HepG2 (cell line): ENCODE measurements at regions not wholly inside any gene's neighbourhood (a gene's known extent, or its start where the extent isn't known, plus 50 kb on each side); places are given as distances from the start of the nearest gene placed in this dataset.
A peak's percentile ranks its signal among the peaks of the same experiment; 100 is the strongest.

ENCODE experiments used
- CEBPG ChIP-seq: IDR thresholded peaks from 2 replicates; pipeline ENCODE4 v1.6.1; 2016
- GATAD1 ChIP-seq: IDR thresholded peaks from 2 replicates; pipeline ENCODE4 v1.6.1; 2016; ENCODE audit warnings: missing genetic modification reagents, missing compliant biosample characterization
- KLF13 ChIP-seq: sonication (generic); formaldehyde crosslinking; IDR thresholded peaks from 2 replicates; pipeline ENCODE4 v1.4.0; 2020; ENCODE audit warnings: mild to moderate bottlenecking, missing genetic modification reagents
- MEF2D ChIP-seq: sonication (generic); formaldehyde crosslinking; IDR thresholded peaks from 2 replicates; pipeline ENCODE4 v1.5.1; 2020; ENCODE audit warnings: mild to moderate bottlenecking, missing genetic modification reagents
- PHB2 ChIP-seq: fragments of 450-650 bp; IDR thresholded peaks from 2 replicates; pipeline ENCODE4 v1.6.1; 2018; ENCODE audit not compliant: partially characterized antibody
- SMAD9 ChIP-seq: sonication (generic); formaldehyde crosslinking; IDR thresholded peaks from 2 replicates; pipeline ENCODE4 v1.5.1; 2020; ENCODE audit warnings: mild to moderate bottlenecking, missing genetic modification reagents
- TEAD3 ChIP-seq: optimal IDR thresholded peaks from 2 replicates; pipeline ENCODE3; 2016; ENCODE audit warnings: borderline replicate concordance
- THAP11 ChIP-seq: IDR thresholded peaks from 2 replicates; pipeline ENCODE4 v1.6.1; 2016; ENCODE audit warnings: missing biosample characterization, missing genetic modification reagents
- TRIM22 ChIP-seq: fragments of 450-650 bp; IDR thresholded peaks from 2 replicates; pipeline ENCODE4 v1.6.1; 2017
- YEATS2 ChIP-seq: sonication (generic); formaldehyde crosslinking; IDR thresholded peaks from 2 replicates; pipeline ENCODE4 v1.4.0; 2020; ENCODE audit warnings: missing genetic modification reagents, borderline replicate concordance
- ZBTB25 ChIP-seq: IDR thresholded peaks from 2 replicates; pipeline ENCODE4 v1.6.1; 2018; ENCODE audit warnings: missing genetic modification reagents
- ZBTB8A ChIP-seq: sonication (generic); formaldehyde crosslinking; IDR thresholded peaks from 2 replicates; pipeline ENCODE4 v1.4.0; 2020; ENCODE audit warnings: mild to moderate bottlenecking, low read depth, missing genetic modification reagents, borderline replicate concordance
- ZNF292 ChIP-seq: sonication (generic); formaldehyde crosslinking; IDR thresholded peaks from 2 replicates; pipeline ENCODE4 v1.8.1; 2022; ENCODE audit warnings: mild to moderate bottlenecking, low read depth, missing genetic modification reagents, borderline replicate concordance
- ZNF317 ChIP-seq: sonication (generic); formaldehyde crosslinking; IDR thresholded peaks from 2 replicates; pipeline ENCODE4 v1.5.0; 2020; ENCODE audit warnings: mild to moderate bottlenecking, missing genetic modification reagents
- ZNF326 ChIP-seq: sonication (generic); formaldehyde crosslinking; IDR thresholded peaks from 2 replicates; pipeline ENCODE4 v1.4.0; 2020; ENCODE audit warnings: missing genetic modification reagents, borderline replicate concordance
- ZNF331 ChIP-seq: sonication (generic); formaldehyde crosslinking; IDR thresholded peaks from 2 replicates; pipeline ENCODE4 v1.4.0; 2020; ENCODE audit warnings: missing genetic modification reagents
- ZNF333 ChIP-seq: sonication (generic); formaldehyde crosslinking; IDR thresholded peaks from 2 replicates; pipeline ENCODE4 v1.4.0; 2020; ENCODE audit warnings: mild to moderate bottlenecking, missing genetic modification reagents, borderline replicate concordance
- ZNF460 ChIP-seq: sonication (generic); formaldehyde crosslinking; IDR thresholded peaks from 2 replicates; pipeline ENCODE4 v1.5.1; 2020; ENCODE audit warnings: missing genetic modification reagents, mild to moderate bottlenecking, borderline replicate concordance
- ZNF549 ChIP-seq: sonication (generic); formaldehyde crosslinking; IDR thresholded peaks from 2 replicates; pipeline ENCODE4 v1.5.0; 2020; ENCODE audit warnings: missing genetic modification reagents
- ZNF775 ChIP-seq: sonication (generic); formaldehyde crosslinking; IDR thresholded peaks from 2 replicates; pipeline ENCODE4 v1.4.0; 2020; ENCODE audit warnings: missing genetic modification reagents, mild to moderate bottlenecking, moderate library complexity, borderline replicate concordance
- ZXDC ChIP-seq: sonication (generic); formaldehyde crosslinking; IDR thresholded peaks from 2 replicates; pipeline ENCODE4 v1.5.0; 2020; ENCODE audit warnings: mild to moderate bottlenecking, missing genetic modification reagents
- TF ChIP-seq, protein P1 (sequence below): sonication (generic); formaldehyde crosslinking; IDR thresholded peaks from 2 replicates; pipeline ENCODE4 v1.4.0; 2020; ENCODE audit warnings: mild to moderate bottlenecking, missing genetic modification reagents, borderline replicate concordance

- TF ChIP-seq YEATS2 (CRISPR knock-in tag) (no peak), TRIM22 (no peak), ZNF549 (no peak), GATAD1 (CRISPR knock-in tag) (peak; percentile 57), KLF13 (no peak), ZNF333 (CRISPR knock-in tag) (0 out of 2 replicates have a peak, but pooled peaks have one; percentile 50), THAP11 (CRISPR knock-in tag) (no peak; the same call in 1 of the 2 replicates), MEF2D (CRISPR knock-in tag) (no peak; the same call in 1 of the 2 replicates), ZBTB8A (no peak), TEAD3 (CRISPR knock-in tag) (peak; percentile 55), ZNF326 (no peak), ZNF460 (CRISPR knock-in tag) (no peak), PHB2 (no peak), ZXDC (CRISPR knock-in tag) (0 out of 2 replicates have a peak, but pooled peaks have one; percentile 47), ZNF331 (CRISPR knock-in tag) (no peak), CEBPG (CRISPR knock-in tag) (peak; percentile 47; the same call in 1 of the 2 replicates), ZBTB25 (CRISPR knock-in tag) (no peak; the same call in 1 of the 2 replicates), ZNF292 (CRISPR knock-in tag) (peak; percentile 25; the same call in 1 of the 2 replicates), SMAD9 (no peak), ZNF775 (CRISPR knock-in tag) (peak; percentile 80; the same call in 1 of the 2 replicates), ZNF317 (CRISPR knock-in tag) (no peak)
- TF ChIP-seq, protein P1, sequence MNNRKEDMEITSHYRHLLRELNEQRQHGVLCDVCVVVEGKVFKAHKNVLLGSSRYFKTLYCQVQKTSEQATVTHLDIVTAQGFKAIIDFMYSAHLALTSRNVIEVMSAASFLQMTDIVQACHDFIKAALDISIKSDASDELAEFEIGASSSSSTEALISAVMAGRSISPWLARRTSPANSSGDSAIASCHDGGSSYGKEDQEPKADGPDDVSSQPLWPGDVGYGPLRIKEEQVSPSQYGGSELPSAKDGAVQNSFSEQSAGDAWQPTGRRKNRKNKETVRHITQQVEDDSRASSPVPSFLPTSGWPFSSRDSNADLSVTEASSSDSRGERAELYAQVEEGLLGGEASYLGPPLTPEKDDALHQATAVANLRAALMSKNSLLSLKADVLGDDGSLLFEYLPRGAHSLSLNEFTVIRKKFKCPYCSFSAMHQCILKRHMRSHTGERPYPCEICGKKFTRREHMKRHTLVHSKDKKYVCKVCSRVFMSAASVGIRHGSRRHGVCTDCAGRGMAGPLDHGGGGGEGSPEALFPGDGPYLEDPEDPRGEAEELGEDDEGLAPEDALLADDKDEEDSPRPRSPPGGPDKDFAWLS (CRISPR knock-in tag), result 0 out of 2 replicates have a peak, but pooled peaks have one; percentile 58
Observed at GRCh38 chr10:112898540-112899390, 51.3 kb upstream of the TCF7L2 start (continued).
